Fibroblast of lung (primary cell): ENCODE measurements at regions not wholly inside any gene's neighbourhood (a gene's known extent, or its start where the extent isn't known, plus 50 kb on each side); places are given as distances from the start of the nearest gene placed in this dataset.

Experiments used
- DNase-seq, 2 donors: peaks; one replicate each; pipeline versions ENCODE4 v3.0.0 to v3.0.0-alpha.2; 2010; ENCODE audit warnings: low read depth in 2 of 2
- H2AFZ ChIP-seq: 2 replicates; pipeline ENCODE4 v1.5.1; 2012; ENCODE audit warnings: low read length, control low read depth, inconsistent platforms
- H3K27ac ChIP-seq: 2 replicates; pipeline ENCODE4 v1.5.1; 2011; ENCODE audit warnings: low read length, control low read depth; ENCODE audit not compliant: insufficient read depth
- H3K27me3 ChIP-seq: 2 replicates; pipeline ENCODE4 v1.5.1; 2011; ENCODE audit warnings: mild to moderate bottlenecking, low read length; ENCODE audit not compliant: control insufficient read depth, insufficient read depth
- H3K36me3 ChIP-seq: 2 replicates; pipeline ENCODE4 v1.5.1; 2011; ENCODE audit warnings: low read length; ENCODE audit not compliant: control insufficient read depth, insufficient read depth
- H3K4me1 ChIP-seq: 2 replicates; pipeline ENCODE4 v1.5.1; 2011; ENCODE audit warnings: low read length; ENCODE audit not compliant: control insufficient read depth, insufficient read depth; ENCODE audit errors: extremely low read depth
- H3K4me2 ChIP-seq: 2 replicates; pipeline ENCODE4 v1.5.1; 2011; ENCODE audit warnings: low read length, control low read depth; ENCODE audit not compliant: insufficient read depth; ENCODE audit errors: extremely low read depth
- H3K4me3 ChIP-seq, 4 experiments: fragments of 200-600 bp in 1 of 4; sonication (generic) in 1 of 4; replicated peaks in 1 of 4; 2 replicates each; pipeline ENCODE4 v1.5.1; 2011 to 2016; ENCODE audit warnings: low read length in 4 of 4, low read depth in 3 of 4, mild to moderate bottlenecking in 3 of 4, control low read depth in 2 of 4, inconsistent platforms in 1 of 4, mixed read lengths in 1 of 4; ENCODE audit not compliant: insufficient read depth in 1 of 4; ENCODE audit errors: control extremely low read depth in 1 of 4
- H3K79me2 ChIP-seq: 2 replicates; pipeline ENCODE4 v1.5.1; 2012; ENCODE audit warnings: mild to moderate bottlenecking, low read length, inconsistent platforms; ENCODE audit not compliant: control insufficient read depth, insufficient read depth
- H3K9ac ChIP-seq: 2 replicates; pipeline ENCODE4 v1.5.1; 2011; ENCODE audit warnings: mild to moderate bottlenecking, low read length, control low read depth; ENCODE audit not compliant: insufficient read depth
- H3K9me3 ChIP-seq: 2 replicates; pipeline ENCODE4 v1.5.1; 2012; ENCODE audit warnings: low read depth, low read length; ENCODE audit not compliant: control insufficient read depth, insufficient read depth
- H4K20me1 ChIP-seq: 2 replicates; pipeline ENCODE4 v1.5.1; 2011; ENCODE audit warnings: low read length; ENCODE audit not compliant: control insufficient read depth, insufficient read depth; ENCODE audit errors: extremely low read depth
- CTCF ChIP-seq, 2 donors: IDR thresholded peaks in 1 of 2; conservative IDR thresholded peaks in 1 of 2; 1 replicate in 1 of 2; 2 replicates in 1 of 2; pipeline ENCODE4 v1.5.1; 2011 to 2012; ENCODE audit warnings: low read length in 2 of 2, control low read depth in 1 of 2, inconsistent platforms in 1 of 2, low read depth in 1 of 2, mild to moderate bottlenecking in 1 of 2
- EZH2 ChIP-seq: IDR thresholded peaks from 2 replicates; pipeline ENCODE4 v1.5.1; 2012; ENCODE audit warnings: low read length, control low read depth, mild to moderate bottlenecking; ENCODE audit errors: missing control alignments

GRCh38 chrX:117138070-117138469 lies 675.3 kb upstream of the CT83 start:
- Histone ChIP-seq H3K9me3 (no peaks in the 10 kb centered on the region), H3K27ac (no peak overlapping the region), H3K4me2 (no peak overlapping the region), H3K27me3 (no peaks in the 10 kb centered on the region), H3K36me3 (no peaks in the 10 kb centered on the region), H3K9ac (no peak overlapping the region), H2AFZ (no peak overlapping the region), H3K4me1 (no peaks in the 10 kb centered on the region), H3K4me3 (no peak overlapping the region), H4K20me1 (no peaks in the 10 kb centered on the region), H3K79me2 (no peaks in the 10 kb centered on the region)
- TF ChIP-seq CTCF (conservative IDR thresholded peaks at IDR 0.05 in 1 of 2, IDR thresholded peaks at IDR 0.05 in 1 of 2; ENCODE audit: low read depth in 1 of 2, low read length in 2 of 2) = no peak
- TF ChIP-seq EZH2 = no peak
- no peak for DNase-seq

- Histone ChIP-seq H3K4me3 (no peak overlapping the region), H3K9me3 (no peaks in the 10 kb centered on the region), H4K20me1 (no peaks in the 10 kb centered on the region), H3K4me1 (no peaks in the 10 kb centered on the region), H3K27me3 (no peaks in the 10 kb centered on the region), H3K4me2 (no peak overlapping the region), H2AFZ (no peak overlapping the region), H3K79me2 (no peaks in the 10 kb centered on the region), H3K36me3 (no peaks in the 10 kb centered on the region), H3K9ac (no peak overlapping the region), H3K27ac (no peak overlapping the region)
- TF ChIP-seq CTCF (conservative IDR thresholded peaks at IDR 0.05 in 1 of 2, IDR thresholded peaks at IDR 0.05 in 1 of 2; ENCODE audit: low read depth in 1 of 2, low read length in 2 of 2) = no peak
- TF ChIP-seq EZH2 = no peak
- DNase-seq = no peak
Observed at GRCh38 chrX:117134983-117135382, 672.2 kb upstream of the CT83 start.

- Histone ChIP-seq H3K9ac (no peak overlapping the region), H3K4me3 (no peak overlapping the region), H3K4me1 (no peaks in the 10 kb centered on the region), H3K4me2 (no peak overlapping the region), H3K27ac (no peak overlapping the region), H3K9me3 (no peaks in the 10 kb centered on the region), H3K79me2 (no peaks in the 10 kb centered on the region), H3K27me3 (no peaks in the 10 kb centered on the region), H4K20me1 (no peaks in the 10 kb centered on the region), H3K36me3 (no peaks in the 10 kb centered on the region), H2AFZ (no peak overlapping the region)
- TF ChIP-seq EZH2 = no peak
- no peak for TF ChIP-seq CTCF (conservative IDR thresholded peaks at IDR 0.05 in 1 of 2, IDR thresholded peaks at IDR 0.05 in 1 of 2; ENCODE audit: low read depth in 1 of 2, low read length in 2 of 2)
- no peak for DNase-seq
Observed at GRCh38 chrX:117120700-117121099, 657.9 kb upstream of the CT83 start.
